GM12892 (cell line): ENCODE measurements at regions not wholly inside any gene's neighbourhood (a gene's known extent, or its start where the extent isn't known, plus 50 kb on each side); places are given as distances from the start of the nearest gene placed in this dataset.

Experiments used
- DNase-seq: peaks from one replicate; pipeline ENCODE4 v3.0.0; 2011; ENCODE audit not compliant: insufficient read length
- FAIRE-seq: peaks from 2 replicates; lab custom pipeline; 2011; peaks lifted over from hg19 to GRCh38; lab: Jason Lieb, UNC
- POLR2A ChIP-seq: IDR thresholded peaks from 2 replicates; pipeline ENCODE4 v1.6.1; 2011; ENCODE audit warnings: low read depth, low read length, control low read depth
- POLR2AphosphoS5 ChIP-seq: IDR thresholded peaks from 2 replicates; pipeline ENCODE4 v1.6.1; 2011; ENCODE audit warnings: low read depth, low read length, control low read depth
- TAF1 ChIP-seq: IDR thresholded peaks from 2 replicates; pipeline ENCODE4 v1.6.1; 2011; ENCODE audit warnings: low read depth, mild to moderate bottlenecking, control low read depth, low read length, borderline replicate concordance

DNA sequence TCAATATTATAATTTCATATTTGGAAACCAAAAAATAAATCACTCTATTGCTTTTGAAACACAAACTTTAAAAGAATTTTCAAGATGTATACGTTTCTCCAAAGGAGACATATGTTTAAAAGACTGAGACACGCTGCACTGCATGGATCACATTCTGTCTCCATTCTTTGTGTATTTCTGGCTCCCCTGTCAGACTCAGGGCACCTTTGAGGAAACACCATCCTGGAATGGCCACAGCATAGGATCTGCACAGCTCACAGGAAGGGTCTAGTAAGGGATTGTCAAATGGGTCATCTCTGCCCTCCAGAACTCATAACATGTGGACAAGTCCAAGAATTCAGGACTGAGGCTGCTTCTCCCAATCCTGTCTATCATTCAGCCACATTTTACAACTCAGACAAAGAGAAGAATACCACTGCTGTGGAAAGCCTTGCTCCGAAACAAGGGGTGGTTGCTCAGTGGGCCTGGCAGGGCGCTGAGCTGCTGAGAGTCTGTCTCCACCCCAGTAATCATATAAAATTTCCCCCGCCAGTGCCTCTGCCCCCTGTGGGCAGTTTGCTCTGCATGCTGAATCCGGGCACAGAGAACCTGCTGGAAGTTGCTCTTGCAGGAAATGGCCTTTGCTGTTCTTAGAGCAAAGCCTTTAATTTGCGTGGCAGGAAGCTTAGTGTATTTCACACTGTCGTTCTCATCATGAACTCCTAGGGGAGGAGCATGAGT is 85.3 kb upstream of the KLHL29 start:
- DNase-seq (no peak), FAIRE-seq (no peak)
- no peak for TF ChIP-seq TAF1
- no peak for TF ChIP-seq POLR2A
- no peak for TF ChIP-seq POLR2AphosphoS5

GRCh38 chr2:23301136-23301535 is 83.8 kb upstream of the KLHL29 start:
- TF ChIP-seq POLR2AphosphoS5: no peak
- TF ChIP-seq TAF1: no peak
- TF ChIP-seq POLR2A: no peak
- DNase-seq: no peak
- no peak for FAIRE-seq

- no peak for DNase-seq
- TF ChIP-seq POLR2A: no peak
- no peak for TF ChIP-seq TAF1
- TF ChIP-seq POLR2AphosphoS5: no peak
- no peak for FAIRE-seq
These were observed 82.4 kb upstream of the KLHL29 start for GRCh38 chr2:23302591-23302990.

- TF ChIP-seq POLR2AphosphoS5 (no peak), POLR2A (no peak), TAF1 (no peak)
- DNase-seq (no peak), FAIRE-seq (no peak)
These were observed 78.6 kb upstream of the KLHL29 start for GRCh38 chr2:23306401-23306800.

GRCh38 chr2:23311186-23311585 is 73.8 kb upstream of the KLHL29 start:
- DNase-seq: no peak
- no peak for TF ChIP-seq POLR2AphosphoS5
- TF ChIP-seq TAF1: no peak
- no peak for TF ChIP-seq POLR2A
- no peak for FAIRE-seq

GRCh38 chr2:23312996-23313606 is 71.9 kb upstream of the KLHL29 start:
- TF ChIP-seq TAF1: no peak
- no peak for TF ChIP-seq POLR2AphosphoS5
- no peak for TF ChIP-seq POLR2A
- FAIRE-seq: no peak

GRCh38 chr2:23314687-23315086 is 70.3 kb upstream of the KLHL29 start:
- no peak for TF ChIP-seq POLR2AphosphoS5
- TF ChIP-seq POLR2A: no peak
- no peak for TF ChIP-seq TAF1
- FAIRE-seq: no peak
- no peak for DNase-seq

More at GRCh38 chr2:23312996-23313606, 71.9 kb upstream of the KLHL29 start:
- DNase-seq: peak; percentile 41

GRCh38 chr2:23320058-23320457 is 64.9 kb upstream of the KLHL29 start:
- DNase-seq (no peak), FAIRE-seq (no peak)
- TF ChIP-seq TAF1 (no peak), POLR2AphosphoS5 (no peak), POLR2A (no peak)

DNA sequence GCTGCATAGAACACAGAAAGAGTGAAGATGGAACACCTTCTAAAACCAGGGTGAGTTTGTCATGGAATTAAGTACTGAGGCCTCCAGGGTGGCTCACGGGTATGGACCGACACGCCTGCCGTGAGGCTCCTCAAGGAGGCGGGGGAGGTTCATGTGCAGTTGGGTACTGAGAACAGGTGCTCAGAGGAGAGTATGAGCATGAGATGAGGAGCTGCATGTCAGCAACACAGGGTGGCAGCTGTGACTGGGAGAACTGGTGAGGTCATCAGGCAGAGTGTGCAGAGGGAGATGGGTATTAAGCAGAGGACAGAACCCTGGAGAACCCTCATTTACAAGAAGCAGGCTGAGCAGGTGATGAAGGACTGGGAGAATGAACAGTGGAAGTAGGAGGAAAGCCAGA is 63.2 kb upstream of the KLHL29 start:
- FAIRE-seq (no peak), DNase-seq (no peak)
- TF ChIP-seq TAF1 (no peak), POLR2AphosphoS5 (no peak), POLR2A (no peak)

DNA sequence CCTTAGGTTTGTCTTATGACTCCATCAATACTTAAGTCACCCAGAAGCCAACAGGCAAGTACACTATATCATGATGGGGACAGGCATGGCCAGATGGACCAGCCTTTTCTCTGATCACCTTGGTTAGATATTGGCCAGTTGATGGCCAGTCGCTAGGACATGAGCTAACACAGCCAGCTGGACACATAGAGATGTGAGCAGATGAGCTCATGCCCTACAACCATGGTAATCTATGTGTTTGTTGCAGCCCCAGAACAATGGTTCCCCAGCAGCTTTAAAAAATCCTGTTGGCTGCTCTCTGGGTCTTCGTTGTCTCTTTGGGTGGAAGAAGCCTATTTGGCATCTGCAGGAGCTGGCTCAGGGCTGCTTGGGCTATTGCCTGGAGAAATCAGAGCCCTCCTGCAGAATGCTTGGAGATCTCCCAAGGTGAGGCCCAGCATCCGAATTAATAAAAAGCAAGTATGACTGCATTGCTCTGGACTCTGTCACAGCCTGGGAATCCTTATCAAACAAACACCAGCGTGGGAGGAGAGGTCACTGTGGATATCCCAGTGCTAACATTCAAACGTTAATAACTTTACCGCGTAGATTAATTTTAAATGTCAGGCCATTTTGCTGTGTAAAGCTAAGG is 62.3 kb upstream of the KLHL29 start:
- TF ChIP-seq POLR2AphosphoS5 (no peak), POLR2A (no peak), TAF1 (no peak)
- DNase-seq: no peak
- no peak for FAIRE-seq

- DNase-seq (no peak), FAIRE-seq (no peak)
- no peak for TF ChIP-seq POLR2A
- no peak for TF ChIP-seq POLR2AphosphoS5
- no peak for TF ChIP-seq TAF1
These were observed 61.6 kb upstream of the KLHL29 start for GRCh38 chr2:23323198-23323916.
